HG03565 (cell line): ENCODE measurements at regions not wholly inside any gene's neighbourhood (a gene's known extent, or its start where the extent isn't known, plus 50 kb on each side); places are given as distances from the start of the nearest gene placed in this dataset.

Experiments
- ATAC-seq: cut with Tn5 transposase; IDR thresholded peaks from one replicate; pipeline ENCODE4 v1.9.1; 2021; ENCODE audit warnings: mild to moderate bottlenecking, moderate library complexity; ENCODE audit not compliant: unreplicated experiment

DNA sequence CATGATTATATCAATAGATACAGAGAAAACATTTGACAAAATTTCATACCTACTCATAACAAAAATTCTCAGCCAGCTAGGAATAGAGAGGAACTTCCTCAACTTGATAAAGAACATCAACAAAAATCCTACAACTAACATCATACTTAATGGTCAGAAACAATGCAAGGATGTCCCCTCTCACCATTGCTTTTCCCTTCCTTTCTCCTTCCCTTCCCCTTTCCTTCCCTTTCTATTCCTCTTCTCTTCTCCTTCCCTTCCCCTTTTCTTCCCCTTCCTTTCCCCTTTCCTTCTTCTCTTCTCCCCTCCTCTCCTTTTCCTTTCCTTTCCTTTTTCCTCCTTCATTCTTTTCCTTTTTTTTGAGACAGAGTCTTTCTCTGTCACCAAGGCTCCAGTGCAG lies 418.3 kb upstream of the B3GAT1 start:
- ATAC-seq, result no peak

DNA sequence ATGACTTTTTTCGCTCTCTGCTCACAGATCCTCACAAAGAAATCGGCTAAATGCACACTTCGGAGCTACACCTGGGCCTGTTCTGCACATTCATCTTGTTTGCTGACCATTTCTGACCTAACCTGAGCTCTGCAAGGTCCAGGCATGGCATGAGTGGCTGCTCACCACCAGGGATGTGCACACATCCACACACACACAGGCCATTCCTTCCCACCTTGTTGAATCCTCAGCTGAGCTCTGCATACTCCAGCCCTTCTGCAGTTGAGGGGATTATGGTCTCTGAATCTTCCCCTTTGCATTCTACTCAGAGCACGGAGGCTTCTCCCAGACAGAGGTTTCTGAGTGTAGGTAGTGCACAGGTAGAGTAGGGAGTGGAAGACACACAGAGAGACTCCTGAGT lies 411.9 kb upstream of the B3GAT1 start:
- no peak for ATAC-seq

DNA sequence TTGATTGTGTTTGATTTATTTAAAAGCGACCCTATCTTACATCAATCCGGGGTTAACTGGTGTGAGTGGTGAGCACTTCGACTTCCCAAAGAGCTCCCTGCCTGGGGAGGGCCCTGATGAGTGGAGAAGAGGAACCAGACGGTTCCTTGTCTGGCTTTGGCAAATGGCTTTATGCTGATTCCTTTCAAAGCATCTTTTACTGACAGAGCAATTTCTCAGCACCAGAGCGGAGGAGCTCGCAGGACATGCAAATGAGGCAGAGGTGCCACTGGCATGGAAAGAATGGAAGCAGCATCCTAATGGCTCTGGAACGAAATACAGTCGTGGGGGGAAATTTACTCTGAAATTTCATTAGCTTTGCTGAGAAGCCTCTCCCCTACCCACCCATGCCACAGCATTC lies 410.9 kb upstream of the B3GAT1 start:
- no peak for ATAC-seq

DNA sequence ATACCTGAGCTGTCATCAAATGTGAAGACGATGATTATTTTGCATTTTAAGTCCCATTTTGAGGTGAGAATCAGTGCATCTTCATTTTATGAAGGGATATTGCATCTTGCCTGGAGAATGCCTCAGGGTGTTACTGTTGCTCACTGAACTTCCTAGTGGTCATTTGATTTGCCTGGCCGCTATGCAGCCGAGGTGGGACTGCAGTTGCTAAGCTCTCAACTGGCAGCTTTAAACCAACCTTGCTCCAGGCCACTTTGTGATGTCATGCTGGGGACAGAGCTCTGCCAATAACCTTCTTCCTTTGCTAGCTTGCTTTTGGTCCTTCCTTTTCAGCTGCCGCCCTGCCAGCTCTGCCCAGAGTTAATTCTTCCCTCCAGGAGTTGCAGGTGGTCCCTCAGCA lies 409.4 kb upstream of the B3GAT1 start:
- ATAC-seq, result no peak

DNA sequence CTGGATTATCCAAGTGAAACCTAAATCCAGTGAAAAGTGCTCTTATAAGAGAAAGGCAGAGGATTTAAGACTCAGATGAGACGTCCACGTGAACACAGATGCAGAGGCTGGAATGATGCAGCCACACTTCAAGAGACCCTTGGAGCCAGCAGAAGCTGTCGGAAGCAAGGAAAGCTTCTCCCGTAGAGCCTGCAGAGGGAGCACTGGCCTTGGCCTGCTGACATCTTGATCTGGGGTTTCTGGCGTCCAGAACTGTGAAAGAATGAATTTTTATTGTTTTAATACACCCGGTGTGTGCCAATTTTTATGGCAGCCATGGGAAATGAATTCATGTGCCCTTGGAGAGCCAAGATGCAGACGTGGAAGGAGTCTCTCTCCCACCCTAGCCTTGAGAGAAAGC lies 407.0 kb upstream of the B3GAT1 start:
- ATAC-seq, result no peak

DNA sequence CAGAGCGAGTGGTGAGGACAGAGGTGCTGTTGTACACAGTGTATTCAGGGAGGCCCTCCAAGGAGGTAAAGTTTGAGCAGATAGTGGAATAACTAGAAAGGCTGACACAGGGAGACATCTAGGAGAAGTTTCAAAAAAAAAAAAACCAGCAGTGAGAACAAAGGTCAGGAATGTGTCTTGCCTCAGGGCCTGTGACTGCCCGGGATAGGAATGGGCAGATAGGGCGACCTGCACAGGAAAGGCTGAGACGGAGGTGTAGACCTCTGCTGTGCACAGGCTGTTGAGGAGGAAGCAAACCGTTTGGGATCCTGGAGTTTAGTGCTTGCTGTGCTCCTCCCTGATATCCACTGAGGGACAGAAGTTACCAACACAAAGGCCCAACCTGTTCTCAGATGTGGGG lies 406.5 kb upstream of the B3GAT1 start:
- no peak for ATAC-seq

DNA sequence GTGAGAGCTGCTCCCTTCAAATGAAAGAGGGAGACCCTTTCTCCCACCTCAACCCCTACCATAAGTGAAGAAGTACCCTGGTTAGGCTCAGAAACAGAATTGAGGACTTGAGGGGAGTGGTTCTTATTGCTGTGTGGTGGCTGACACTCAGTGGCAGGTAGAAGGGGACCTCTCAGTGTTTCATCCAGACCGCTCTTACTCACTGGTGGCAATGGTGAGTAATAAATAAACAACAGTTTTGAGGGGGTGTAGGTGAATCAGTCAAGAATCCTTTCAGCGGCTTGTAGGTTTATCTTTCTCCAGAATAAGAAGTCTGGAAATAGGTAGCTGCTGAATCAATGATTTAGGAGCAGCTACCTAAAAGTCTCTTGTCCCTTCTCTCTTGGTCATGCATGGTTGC lies 403.4 kb upstream of the B3GAT1 start:
- ATAC-seq, result no peak

DNA sequence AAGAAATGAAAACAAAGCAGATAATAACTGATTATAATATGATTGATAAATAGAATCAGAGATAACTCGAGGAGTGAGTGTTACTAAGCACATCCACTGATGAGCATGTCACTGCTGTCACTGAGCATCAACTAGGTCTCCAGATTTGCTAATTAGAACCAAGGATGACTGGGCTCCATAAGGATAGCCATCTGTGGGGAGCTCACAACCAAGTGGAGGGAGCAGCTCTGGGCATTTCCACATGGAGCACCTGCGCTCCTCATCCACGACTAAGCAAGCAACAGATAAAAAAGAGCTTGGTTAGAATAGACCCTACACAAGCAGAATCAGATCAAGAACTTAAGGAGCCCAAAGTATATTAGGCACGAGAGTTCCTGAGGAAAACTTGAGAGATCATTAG lies 396.0 kb upstream of the B3GAT1 start:
- ATAC-seq, result no peak

DNA sequence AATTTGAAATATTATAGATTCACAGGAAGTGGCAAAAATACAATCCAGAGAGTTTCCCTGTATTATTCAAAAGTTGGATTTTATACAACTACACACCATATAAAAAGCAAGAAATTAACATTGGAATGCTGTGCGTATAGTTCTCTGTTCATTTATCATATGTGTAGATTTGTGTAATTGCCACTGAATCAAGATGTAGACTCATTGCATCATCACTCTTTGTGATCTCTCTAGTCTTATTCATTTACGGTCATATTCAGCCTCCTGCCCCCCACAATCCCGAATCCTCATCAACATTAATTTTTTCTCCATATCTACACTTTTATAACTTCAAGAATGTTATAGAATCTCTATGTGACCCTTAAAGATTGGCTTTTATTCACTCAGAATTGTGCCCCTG lies 390.6 kb upstream of the B3GAT1 start:
- no peak for ATAC-seq

DNA sequence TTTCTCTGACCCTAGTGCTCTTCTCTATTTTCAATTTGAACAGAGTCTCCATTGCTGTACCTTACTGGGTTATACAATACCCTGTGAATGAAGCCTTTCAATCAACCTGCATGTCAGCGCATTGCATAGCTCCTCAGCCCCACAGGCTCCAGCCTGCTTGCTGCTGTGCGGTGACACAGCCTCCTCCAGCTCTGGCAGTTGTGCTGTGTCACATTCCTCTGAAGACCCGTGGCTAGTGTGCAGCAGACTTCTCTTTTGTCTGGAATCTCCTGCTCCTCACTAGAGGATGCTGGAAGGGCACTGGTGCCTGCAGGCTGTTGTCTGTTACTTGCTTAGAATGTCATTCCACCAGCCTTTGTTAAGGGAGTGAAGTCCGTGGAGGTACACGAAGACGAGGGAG lies 390.1 kb upstream of the B3GAT1 start:
- no peak for ATAC-seq

DNA sequence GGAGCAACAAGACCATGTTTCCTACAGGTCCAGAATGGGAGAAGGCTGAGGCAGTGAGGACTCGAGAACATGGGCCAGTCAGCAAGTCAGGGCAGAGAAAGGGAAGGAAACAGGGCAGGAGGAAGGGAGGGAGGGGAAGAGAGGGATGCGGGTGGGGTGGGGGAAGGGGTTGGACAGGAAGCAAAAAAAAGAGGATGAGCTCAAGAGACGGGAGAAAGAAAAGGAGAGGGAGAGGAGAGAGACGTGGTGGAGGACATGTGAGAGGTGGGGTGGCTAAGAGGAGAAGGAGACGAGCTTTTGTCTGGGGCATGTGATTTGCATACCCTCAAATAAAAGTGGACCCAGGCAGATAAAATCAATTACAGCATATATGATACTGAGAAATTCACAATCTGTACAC lies 389.5 kb upstream of the B3GAT1 start:
- no peak for ATAC-seq

DNA sequence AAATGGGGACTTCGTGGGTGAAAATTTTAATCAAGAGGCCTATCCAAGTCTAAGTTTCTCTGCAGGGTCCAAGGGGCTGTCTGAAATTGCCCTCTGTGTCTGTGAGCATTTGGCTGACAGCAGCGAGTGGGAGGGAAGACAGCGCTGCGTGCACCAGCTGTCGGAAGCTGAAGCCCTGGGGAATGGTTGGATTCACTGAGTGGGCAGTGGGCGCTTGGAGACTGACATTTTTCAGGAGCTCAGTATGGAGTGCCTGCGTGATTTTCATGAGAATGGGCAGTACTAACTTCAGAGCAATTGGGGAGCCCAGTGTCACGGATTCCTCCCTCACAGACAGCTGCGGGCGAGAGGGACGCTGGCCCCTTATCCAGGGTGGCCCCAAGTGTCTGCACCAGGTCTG lies 388.8 kb upstream of the B3GAT1 start:
- no peak for ATAC-seq

DNA sequence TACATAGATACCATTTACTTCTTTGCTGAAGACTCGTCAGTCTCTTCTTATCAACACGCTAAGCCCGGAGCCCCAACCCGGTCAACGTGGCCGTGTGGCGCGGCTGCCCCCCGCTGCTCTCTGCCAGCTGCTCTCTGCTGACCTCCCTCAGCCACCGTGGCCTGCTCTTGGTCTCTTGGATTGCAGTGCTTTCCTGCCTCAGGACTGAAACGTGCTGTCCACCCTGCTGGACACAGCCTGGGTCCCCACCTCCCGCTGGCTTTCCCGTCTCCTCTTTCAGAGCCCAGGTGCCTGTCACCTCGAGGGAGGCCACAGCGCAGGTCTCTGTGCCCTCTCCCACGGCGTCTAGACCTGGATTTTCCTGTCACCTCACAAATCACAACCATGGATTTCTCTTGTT lies 388.1 kb upstream of the B3GAT1 start:
- no peak for ATAC-seq

DNA sequence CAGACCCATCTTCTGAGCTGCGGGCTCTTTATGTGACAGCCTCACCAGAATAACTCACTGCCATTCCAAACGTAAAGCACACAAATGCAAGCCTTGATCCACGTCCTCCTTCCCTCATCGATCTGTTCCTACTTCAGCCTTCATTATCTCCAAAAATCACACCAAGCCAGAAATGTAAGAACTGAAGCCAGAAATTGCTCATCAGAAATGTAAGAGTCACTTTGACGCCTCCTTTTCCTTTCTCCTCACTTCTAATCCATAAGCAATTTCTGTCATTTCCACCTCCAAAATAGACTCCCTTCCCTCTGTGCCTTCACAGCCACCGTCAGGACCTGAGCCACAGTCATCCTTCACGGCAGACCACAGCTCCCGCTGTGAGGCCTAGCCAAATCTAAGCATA lies 387.3 kb upstream of the B3GAT1 start:
- ATAC-seq, result no peak

DNA sequence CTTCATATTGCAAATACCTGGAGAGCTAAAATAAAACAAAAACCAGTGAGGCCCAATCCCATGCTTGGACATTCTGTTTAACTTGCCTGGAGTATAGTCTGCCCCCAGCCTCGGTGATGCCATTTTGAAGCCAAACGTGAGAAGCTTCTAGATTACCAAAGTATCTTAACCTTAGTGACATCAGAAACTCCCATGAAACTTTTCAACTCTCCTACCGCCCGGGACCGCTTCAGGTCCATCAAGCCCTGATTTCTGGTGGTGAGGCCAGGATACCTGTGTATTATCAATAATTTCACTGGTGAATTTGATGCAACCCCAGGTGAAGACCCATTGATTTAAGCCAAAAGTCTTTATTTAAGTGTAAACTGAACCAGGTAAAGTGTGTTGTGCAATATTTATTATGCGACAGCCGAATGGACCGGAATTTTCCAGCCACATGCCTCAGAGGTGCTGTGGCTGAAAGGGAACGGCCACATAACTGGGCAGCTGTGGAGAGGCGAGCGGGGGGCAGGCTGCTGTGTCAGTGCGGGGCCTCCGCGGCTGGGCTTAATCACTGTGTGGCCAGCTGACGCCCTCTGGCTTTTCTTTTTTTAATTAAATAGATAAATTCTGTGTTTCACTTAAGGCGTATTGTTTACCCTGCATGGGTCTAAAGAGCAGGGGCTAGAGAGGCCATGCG lies 385.5 kb upstream of the B3GAT1 start:
- ATAC-seq, result no peak

DNA sequence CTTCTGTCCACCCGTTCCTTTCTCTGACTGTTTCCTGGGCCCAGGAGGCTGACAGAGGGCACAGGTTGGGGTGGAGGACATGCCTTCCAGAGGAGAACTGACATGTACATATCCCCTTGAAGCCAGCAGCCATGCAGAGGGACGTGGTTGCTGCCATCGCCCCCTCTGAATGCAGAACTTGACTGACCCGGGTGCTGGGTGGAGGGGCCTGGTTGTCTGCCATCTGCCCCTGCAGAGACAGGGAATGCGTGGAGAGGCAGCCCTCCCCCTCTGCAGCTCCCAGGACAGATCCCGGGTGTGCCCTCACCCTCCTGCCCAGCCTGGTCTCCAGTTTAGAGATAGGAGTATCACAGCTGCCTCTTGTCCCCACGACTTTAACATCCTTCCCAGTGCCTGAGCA lies 383.0 kb upstream of the B3GAT1 start:
- no peak for ATAC-seq

DNA sequence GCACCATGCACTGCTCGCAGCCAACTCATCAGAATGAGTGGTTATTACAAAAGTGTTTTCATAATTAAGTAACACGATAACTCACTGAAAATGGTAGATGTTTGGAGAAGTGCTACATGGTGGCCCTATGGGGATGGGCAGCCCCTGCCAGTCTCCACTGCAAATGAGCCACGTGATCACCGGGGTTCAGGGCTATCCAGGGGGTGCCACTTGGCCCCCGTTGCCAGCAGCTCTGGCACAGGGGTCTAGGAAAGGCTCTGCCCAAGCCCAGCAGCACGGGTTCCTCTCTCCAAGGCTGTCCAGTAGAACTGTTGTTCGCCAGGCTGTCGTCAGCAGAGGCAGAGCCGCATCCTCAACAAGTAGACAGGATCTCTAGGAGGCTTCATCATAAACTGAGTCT lies 382.1 kb upstream of the B3GAT1 start:
- no peak for ATAC-seq

DNA sequence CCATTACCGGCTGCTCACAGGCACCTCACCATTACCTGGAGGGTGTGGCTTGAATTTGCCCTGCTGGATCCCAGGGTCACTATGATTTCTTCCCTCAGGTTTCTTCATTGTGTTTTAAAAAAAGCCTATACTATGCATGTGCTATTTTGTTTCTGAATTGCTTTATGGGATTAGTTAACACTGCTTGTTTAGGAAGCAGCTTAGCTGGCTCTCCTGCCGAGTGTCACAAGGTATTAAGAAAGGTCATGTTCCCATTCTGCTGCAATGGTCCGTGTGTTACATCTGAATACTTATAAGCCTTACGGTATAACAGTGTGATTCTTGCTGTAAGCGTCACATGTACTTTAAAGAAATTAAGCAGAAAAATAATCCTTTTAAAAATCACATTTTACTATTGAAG lies 380.6 kb upstream of the B3GAT1 start:
- no peak for ATAC-seq

DNA sequence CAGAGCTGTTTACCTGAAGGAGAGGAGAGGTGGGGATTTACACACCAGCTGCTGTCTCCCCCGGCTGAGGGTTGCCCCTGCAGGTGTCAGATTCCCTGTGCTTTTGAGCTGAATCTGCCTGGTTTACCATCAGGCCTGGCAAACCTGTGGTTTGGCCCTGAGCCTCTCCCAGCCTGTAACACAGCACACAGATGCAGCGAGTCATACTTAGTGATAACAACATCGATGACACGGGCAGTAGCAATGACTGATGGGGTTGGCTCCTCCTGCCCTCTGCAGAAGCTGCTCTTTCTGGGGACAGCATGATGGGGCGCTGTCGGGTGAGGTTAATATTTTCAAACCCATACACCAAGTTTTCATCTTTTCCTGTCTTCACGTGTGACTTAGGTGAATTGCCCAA lies 380.0 kb upstream of the B3GAT1 start:
- ATAC-seq, result no peak

DNA sequence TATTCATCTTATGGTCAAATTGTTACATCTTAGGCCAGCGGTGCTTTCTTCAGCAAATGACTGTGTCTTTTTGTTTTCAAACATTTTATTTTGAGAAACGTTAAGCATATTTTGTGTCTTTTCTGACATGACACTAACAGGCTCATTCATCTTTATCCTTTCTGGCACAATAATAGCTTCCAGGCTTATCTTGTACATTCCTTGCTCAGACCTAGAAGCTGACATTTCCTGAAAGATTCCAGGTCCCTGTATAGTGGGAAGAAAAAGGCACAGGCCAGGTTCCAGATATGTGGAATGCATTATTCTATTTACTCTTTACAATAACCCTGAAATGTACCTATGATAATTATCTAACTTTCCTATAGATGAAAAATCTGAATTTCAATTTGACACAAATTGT lies 379.1 kb upstream of the B3GAT1 start:
- ATAC-seq, result no peak

DNA sequence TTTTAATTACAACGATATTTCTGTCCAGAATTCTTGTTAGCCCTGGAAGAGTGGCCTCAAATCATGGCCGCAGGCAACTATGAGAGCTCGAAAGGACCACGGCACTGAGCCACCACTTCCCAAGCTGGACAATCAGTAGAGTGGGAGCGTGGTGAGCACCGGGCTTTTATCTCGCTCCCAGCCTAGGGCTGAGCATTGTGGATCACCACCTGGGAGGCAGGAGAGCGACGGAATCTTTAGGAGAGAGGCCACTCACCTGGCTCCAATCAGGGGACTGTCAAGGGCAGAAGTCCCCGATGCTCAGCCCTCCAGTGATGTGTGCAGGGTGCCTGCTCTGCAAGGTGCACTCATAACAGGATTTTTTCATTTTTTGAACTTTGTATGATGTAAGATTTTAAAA lies 377.1 kb upstream of the B3GAT1 start:
- ATAC-seq, result no peak

DNA sequence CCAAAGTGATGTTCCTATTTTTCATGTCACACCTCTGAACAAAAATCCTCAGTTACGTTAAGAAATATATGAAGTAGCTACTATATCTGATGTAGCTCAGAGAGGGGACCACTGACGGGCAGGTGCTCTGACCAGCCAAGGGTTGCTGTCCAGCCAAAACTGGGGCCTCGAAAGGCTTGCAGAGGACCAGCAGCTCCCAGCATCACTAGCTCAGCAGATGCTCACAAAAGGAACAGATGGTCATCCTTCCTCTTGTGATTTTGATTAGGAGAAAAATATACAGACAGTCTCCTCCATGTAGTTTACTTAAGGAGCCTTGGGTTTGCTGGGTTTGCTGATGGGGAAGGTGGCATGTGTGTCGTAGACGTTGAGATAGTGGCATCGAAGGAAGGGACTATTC lies 374.6 kb upstream of the B3GAT1 start:
- ATAC-seq, result no peak

DNA sequence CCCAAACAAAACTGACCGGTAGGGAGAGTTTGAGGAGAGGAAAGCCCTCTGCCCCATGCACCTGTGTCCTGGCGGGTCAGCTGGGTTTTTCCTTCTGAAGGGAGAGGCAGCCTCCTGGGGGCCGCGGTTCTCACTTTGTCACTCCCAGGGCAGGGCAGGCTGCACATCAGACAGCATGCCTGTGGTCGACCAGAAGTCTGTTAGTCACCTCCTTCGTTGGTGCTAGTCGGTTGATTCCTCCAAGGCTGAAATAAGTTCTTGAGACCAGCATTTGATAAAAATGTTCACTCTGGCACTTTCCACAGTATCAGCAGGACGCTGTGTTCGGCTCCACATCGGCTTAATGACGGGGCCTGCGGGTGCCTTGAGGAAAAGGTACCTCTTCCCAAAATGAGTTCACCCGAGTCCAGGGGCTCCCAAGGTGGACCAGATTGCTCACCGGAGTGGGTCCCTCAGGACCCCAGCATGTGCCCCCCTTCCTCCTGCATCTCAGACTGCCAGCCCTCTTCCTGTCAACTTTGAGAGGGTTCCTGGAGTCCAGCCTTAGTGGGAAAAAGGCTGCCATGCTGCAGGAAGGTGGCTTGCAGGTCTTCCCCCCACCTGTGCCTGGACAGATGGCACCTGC lies 373.7 kb upstream of the B3GAT1 start:
- no peak for ATAC-seq
